Stimulated activated naive CD4-positive, alpha-beta T cell (primary cell): ENCODE measurements at regions not wholly inside any gene's neighbourhood (a gene's known extent, or its start where the extent isn't known, plus 50 kb on each side); places are given as distances from the start of the nearest gene placed in this dataset.
"Not testable (repeated sequence)": the region's sequence is repeated elsewhere in the genome, so short reads cannot be mapped to it uniquely, and the experiment has no call there.

Experiments used
- DNase-seq, 6 experiments: peaks; one replicate each; lab custom pipeline; 2025; lab: John Stamatoyannopoulos, UW

- DNase-seq: no peak
Measured at GRCh38 chr10:119996944-119997343, 104.4 kb downstream of the SEC23IP start.

DNA sequence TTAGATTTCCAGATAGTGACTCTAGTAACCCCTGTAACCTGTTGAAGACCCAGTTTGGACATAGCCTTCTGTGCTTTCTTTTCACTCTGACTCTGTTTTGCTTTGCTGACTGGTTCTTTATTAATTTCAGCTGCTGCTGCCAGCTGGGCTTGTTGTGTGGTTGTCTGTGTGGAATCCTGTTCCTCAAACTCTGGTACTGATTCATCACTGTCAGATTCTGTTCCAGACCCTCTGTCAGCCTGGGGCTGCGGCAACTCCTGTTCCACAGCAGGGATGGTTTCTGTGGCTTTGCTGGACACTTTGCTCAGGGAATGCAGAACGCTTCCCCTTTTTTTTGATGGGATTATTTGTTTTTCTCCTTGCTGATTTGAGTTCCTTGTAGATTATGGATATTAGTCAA lies 104.9 kb downstream of the SEC23IP start:
- DNase-seq: no peak

DNA sequence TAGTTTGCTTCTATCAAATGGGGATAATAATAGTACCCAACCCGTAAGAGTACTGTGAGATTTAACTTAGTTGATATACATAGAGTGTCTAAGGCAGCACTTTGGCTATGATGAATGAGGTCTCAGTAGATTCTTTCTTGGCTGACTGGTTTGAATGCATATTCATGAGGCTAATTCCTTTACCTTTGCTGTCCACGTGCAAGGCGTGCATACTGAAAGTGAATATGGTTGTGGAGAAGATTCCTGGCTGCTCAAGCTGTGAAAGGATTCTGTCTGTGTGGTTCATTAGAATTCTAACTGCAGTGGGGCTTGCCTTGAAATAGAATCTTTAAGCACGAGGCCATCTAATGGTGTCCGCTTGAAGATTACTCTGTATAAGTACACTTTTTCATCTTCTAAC lies 110.3 kb downstream of the SEC23IP start:
- no peak for DNase-seq

- no peak for DNase-seq
Measured at GRCh38 chr10:120005207-120006201, 113.0 kb downstream of the SEC23IP start.

DNA sequence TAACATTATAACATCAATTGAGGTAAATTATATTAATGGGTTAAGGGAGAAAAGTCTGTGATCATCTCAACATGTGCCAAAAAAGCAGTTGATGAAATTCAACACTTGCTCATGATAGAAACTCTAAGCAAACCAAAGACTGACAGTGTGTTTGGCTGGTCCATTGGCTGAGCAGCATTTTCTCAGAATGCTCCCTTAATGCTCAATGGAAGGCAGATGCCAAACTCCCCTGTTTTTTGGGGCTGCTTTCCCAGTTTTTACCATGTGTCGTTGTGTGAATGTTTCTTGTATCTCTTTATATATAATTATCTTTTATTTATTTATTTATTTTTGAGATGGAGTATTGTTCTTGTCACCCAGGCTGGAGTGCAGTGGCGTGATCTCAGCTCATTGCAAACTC lies 114.7 kb downstream of the SEC23IP start:
- DNase-seq: no peak

- DNase-seq: no peak
Measured at GRCh38 chr10:120011359-120012130, 119.0 kb downstream of the SEC23IP start.

GRCh38 chr10:120012131-120012400 lies 119.5 kb downstream of the SEC23IP start:
- no peak for DNase-seq

DNA sequence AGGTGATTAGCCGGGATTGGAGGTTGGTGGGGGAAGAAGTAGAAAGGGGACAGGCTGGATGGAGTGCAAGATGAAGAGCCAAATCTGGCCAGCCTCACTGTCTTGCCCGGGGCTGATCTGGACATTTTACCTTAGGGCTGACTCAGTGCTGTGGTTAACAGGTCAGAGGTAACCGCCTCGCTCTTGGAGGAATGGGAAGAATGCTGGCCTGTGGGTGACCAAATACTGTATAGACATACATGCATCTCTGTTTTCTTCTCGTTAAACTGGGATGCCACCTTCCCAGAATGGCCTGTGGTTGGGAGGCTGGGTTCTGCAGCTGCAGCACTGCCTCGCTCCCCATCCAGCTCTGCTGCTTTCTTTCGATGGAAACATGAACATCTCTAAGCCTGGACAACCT lies 120.0 kb downstream of the SEC23IP start:
- DNase-seq: no peak

DNA sequence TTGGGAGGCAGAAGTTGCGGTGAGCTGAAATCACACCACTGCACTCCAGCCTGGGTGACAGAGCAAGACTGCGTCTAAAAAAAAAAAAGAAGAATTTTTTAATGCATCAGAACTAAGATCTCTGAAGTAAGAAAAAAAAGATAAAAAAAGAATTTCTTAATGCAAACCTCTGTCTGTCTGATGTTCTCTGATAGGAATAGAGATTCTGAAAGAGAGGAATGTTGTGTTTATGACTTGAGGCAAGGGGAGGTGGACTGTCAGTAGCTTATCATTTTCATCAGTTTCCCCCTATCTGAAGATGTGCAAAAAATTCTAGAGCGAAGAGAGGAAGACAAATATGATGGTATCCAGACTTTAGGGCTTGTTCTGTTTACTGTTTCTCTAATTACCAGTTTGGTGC lies 121.5 kb downstream of the SEC23IP start:
- no peak for DNase-seq

GRCh38 chr10:120015064-120015463 lies 122.5 kb downstream of the SEC23IP start:
- DNase-seq: no peak

DNA sequence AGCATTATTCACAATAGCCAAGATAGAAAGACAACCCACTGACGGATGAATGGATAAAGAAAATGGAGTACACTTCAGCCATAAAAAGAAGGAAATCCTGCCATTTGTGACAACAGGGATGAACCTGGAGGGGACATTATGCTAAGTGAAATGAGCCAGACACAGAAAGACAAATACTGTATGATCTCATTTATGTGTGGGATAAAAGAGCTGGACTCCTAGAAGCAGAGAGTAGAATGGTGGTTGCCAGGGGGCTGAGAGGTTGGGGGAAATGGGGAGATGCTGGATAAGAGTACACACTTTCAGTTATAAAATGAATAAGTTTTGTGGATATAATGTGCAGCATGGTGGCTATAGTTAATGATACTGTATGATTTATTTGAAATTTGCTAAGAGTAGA lies 124.4 kb downstream of the SEC23IP start:
- DNase-seq: no peak

DNA sequence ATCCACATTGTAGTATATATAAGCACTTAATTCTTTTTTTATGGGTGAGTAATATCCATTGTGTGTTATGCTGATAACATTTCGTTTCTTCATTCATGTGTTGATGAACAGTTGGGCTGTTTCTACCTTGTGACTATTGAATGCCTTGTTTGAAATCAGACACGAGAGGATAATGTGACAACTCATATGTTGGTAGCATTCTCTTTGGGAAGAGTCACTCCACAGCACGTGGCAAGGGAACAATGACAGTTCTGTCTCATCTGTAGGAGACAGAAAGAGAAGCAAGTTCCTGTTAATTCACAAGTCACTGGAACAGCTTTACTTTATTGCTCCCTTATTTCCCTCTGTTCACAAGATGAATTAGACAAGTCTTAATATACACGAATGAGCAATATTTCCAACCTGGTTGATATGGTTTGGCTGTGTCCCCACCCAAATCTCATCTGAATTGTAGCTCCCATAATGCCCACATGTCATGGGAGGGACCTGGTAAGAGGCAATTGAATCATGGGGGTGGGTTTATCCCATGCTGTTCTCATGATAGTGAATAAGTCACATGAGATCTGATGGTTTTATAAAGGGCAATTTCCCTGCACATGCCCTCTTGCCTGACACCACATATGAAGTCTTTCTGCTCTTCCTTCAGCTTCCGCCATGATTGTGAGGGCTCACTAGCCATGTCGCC lies 125.3 kb downstream of the SEC23IP start:
- DNase-seq: no peak

DNA sequence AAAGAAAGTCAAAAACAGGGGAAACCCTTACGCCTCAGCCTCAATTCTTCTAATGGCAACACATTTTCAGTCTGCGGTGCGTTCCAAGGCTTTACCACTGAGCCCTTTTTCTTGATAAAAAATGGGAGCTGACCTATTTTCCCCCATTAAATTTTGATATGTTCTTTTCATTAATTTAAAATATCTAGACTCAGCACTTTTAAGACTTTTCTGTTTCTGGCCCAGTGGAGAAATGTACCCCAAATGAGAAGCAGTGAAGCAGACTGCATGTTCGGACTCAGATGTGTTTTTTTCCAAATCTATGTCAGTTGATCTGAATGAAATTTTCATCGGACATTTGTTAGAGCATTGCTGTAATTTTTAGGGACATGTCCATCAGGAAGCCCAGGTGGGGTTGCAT lies 126.2 kb downstream of the SEC23IP start:
- no peak for DNase-seq

DNA sequence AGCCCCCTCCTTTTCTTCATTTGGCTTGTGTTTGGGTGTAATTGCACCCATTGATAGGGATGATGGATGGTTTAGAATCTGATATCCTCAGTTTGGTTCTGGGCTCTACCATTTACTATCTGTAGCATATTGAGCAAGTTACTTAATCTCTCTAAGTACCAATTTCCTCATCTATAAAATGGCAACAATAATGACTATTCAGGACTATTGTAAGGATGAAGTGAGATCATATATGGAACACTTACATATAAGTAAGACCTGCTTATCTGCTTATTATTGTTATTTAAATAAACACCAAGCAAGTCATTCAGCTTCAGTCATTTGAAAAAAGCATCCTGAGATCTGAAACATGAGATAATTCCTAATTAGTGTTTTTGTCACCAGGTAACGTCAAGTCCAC lies 127.0 kb downstream of the SEC23IP start:
- DNase-seq: no peak

DNA sequence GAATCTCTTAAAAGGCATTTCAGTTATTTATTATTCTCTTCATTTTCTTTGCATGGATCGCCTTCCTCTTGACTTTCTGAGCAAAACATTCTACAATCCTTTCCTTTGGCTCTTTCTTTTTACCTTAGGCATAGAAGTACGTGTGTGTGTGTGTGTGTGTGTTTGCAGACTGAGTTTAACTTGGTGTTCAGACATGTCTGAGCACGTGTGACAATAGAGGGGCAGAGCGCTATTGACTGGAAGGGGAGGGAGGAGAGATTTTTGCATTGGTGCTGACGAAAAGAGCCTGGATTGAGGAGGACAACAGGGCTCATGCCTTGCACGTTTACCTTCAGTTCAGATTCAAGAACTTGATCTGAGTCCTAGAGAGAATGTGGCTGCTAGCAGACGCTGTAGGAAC lies 129.8 kb downstream of the SEC23IP start:
- no peak for DNase-seq

DNA sequence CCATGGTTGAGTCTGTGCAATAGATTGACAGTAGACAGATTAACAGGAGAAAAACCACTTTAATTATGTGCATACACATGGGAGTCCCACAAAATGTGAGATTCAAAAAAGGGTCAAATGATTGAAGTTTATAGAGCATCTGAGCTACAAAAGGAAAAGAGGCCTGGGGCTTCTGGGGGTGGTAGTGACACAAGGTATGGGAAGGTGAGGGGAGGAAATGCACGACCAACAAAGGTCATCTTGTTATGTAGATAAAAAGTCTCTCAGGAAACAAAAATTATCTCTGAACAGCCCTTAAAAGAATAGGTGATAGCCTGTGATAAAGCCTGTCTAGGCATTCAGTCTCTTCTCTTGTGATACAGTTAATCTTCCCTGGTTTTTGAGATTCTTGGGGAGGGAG lies 141.7 kb downstream of the SEC23IP start:
- DNase-seq: no peak

GRCh38 chr10:120039046-120039445 lies 146.5 kb downstream of the SEC23IP start:
- DNase-seq: no peak

GRCh38 chr10:120039826-120040225 lies 147.3 kb downstream of the SEC23IP start:
- DNase-seq: no peak

- DNase-seq: no peak
Measured at GRCh38 chr10:120041807-120042559, 149.5 kb downstream of the SEC23IP start.

DNA sequence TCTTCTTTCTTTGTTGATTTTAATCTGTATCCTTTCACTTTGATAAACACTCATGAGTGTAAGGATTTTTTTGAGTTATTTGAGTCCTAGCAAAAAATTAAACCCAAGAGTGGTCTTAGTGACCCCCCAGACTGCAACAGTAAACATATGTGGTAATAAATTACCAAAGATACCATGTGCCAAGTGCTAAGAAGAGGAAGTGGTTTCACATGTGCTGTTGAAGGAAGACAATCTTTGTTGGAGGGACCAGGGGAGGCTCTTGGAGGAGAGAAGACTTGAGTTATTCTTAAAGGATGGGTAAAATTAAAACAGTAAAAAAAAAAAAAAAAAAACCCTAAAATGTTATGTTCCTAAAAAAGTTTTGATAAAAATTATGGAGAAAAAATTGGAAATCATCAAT lies 150.2 kb downstream of the SEC23IP start:
- DNase-seq: peak in 1 of 6 experiments; percentile 1

DNA sequence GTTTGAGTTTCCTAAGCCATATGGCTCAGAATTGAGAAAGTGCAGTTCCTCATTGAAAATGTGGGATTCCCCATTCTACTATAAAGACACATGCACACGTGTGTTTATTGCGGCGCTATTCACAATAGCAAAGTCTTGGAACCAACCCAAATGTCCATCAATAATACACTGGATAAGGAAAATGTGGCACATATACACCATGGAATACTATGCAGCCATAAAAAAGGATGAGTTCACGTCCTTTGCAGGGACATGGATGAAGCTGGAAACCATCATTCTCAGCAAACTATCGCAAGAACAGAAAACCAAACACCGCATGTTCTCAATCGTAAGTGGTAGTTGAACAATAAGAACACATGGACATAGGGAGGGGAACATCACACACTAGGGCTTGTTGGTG lies 154.8 kb downstream of the SEC23IP start:
- DNase-seq: not testable (repeated sequence)

- DNase-seq: no peak
Measured at GRCh38 chr10:120047926-120048325, 155.4 kb downstream of the SEC23IP start.
